Dermis microvascular lymphatic vessel endothelial cell (primary cell): ENCODE measurements at regions not wholly inside any gene's neighbourhood (a gene's known extent, or its start where the extent isn't known, plus 50 kb on each side); places are given as distances from the start of the nearest gene placed in this dataset.
A peak's percentile ranks its signal among the peaks of the same experiment; 100 is the strongest.

Experiments used
- DNase-seq, 2 donors: peaks; one replicate each; pipeline versions ENCODE4 v3.0.0 to v3.0.0-alpha.2; 2010; ENCODE audit warnings: low read depth in 2 of 2

GRCh38 chr10:63738410-63738809, 217.2 kb downstream of the REEP3 start:
- DNase-seq: no peak

DNA sequence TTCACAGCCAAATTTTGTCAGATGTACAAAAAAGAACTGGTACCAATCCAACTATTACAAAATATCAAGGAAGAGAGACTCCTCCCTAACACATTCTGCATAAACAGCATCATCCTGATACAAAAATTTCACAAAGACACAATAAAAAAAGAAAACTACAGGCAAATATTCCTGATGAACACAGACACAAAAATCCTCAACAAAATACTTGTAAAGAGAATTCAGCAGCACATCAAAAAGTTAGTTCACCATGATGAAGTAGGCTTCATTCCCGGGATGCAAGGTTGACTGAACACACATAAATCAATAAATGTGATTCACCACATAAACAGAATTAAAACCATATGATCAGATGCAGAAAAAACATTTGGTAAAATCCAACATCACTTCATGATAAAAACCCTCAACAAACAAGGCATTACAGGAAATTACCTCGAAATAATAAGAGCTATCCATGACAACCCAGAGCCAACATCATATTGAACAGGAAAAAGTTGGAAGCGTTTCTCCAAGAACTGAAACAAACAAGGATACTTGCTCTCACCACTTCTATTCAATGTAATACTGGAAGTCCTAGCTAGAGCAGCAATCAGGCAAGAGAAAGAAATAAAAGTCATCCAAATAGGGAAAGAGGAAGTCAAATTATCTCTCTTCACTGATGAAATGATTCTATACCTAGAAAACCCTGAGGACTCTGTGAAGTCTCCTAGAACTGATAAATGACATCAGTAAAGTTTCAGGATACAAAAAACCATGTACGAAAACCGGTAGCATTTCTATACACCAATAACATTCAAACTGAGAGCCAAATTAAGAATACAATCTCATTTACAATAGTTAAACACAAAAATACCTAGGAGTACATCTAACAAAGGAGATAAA, 223.1 kb downstream of the REEP3 start:
- no peak for DNase-seq

DNA sequence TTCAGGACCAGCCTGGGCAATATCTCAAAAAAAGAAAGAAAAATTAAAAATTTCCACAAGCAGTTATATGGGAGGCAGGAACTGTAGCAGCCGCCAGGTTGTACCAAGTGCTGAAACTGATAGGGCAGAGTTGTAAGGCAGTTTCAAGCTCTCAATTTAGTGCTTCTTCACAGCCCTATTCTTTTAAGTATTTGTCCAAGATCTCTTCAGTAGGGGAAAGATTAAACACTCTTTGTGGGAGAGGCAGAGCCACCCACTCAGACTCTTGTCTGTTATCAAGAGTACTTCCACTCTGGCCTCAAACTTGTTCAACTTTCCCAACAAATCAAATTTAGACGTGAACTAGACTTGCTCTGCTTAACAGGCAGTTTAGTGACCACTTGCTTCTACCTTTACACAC, 228.7 kb downstream of the REEP3 start:
- DNase-seq: no peak

DNA sequence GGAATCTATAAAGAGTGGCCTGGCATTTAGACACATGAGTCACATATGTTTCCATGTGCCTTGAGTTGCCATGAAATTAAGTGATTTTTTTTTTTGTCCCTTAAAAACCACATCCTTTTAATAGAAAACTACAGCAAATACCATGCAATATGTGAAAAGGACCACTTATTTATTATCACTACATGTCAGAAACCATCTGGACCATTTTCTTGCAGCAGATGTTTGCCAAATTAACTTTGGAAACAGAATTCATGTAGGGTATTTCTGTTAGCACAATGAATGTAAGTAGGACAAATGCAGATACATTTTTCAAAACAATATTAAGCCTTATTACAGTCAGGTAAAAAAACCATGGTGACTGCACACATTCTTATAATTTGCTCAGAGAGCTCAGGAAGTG, 230.6 kb downstream of the REEP3 start:
- DNase-seq: no peak

- DNase-seq: no peak
Observed at GRCh38 chr10:63752318-63752717, 231.1 kb downstream of the REEP3 start.

GRCh38 chr10:63753808-63754207, 232.6 kb downstream of the REEP3 start:
- DNase-seq: no peak

DNA sequence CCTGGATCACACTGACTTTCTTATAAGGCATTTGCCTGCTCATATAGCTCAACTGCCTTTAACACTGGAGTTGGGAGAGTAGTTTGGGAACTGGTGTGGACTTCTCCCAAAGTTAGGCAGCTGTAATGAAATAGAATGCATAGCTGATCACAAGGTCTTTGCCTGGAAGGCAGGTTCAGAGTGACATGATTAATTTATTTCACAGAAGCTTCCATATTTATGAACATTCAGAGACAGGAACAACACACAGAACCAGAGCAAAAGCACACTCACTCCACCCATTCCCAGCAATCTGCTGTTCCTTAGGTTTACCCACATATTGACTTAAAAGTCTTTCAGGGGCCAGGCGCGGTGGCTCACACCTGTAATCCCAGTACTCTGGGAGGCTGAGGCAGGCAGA, 234.2 kb downstream of the REEP3 start:
- DNase-seq: no peak

- DNase-seq: no peak
Observed at GRCh38 chr10:63757067-63757466, 235.9 kb downstream of the REEP3 start.

GRCh38 chr10:63758080-63758479, 236.9 kb downstream of the REEP3 start:
- DNase-seq: no peak

- no peak for DNase-seq
Observed at GRCh38 chr10:63759335-63759734, 238.1 kb downstream of the REEP3 start.

DNA sequence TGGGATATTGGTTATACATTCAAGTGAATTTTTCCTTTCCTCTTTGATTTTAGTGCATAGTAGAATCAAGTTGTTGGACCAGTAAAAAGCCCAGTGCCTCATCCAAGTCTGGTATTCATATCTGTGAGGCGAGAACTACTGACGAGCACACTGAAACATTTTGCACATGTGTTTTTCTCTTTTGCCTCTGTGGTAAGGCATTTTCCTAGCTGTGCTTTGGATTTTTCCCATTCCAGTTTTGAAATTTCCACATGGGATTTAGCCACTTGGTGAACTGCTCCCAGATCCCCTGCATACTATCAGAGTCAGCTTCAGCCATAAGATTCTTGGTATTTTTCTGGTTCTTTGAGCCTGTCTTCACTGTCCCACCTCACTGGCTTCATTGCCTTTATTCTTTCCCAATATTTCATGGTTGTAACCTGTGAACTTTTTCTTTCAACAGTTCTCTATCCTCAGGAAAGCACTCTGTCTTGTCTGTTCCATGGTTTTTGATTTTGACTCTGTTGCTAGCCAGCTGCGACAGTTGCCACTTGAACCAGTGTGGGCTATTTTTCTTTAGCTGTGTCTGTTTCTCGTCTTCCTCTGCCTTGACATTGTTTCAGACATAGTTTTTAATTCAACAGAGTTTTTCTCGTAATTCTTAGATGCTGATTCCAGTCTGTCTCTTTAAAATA, 239.0 kb downstream of the REEP3 start:
- no peak for DNase-seq

- no peak for DNase-seq
Observed at GRCh38 chr10:63760708-63761047, 239.5 kb downstream of the REEP3 start.

DNA sequence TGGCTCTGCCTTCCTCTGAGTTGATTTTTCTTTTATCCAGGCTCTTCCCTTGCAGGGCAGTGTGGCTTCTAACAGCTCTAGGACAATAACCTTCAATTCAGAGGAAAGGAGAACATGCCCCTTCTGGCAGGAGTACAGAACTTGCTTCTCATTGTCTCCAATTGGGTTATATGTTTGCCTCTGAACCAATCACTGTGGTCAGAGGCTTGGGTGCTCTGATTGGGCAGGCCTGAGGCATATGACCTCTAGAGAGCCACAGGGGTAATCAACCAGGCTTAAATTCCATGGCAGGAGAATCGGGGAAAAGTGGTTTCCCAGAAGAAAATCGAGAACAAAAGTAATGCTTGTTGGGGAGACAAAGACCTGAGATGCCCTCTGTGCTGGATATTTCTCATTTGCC, 240.0 kb downstream of the REEP3 start:
- no peak for DNase-seq

DNA sequence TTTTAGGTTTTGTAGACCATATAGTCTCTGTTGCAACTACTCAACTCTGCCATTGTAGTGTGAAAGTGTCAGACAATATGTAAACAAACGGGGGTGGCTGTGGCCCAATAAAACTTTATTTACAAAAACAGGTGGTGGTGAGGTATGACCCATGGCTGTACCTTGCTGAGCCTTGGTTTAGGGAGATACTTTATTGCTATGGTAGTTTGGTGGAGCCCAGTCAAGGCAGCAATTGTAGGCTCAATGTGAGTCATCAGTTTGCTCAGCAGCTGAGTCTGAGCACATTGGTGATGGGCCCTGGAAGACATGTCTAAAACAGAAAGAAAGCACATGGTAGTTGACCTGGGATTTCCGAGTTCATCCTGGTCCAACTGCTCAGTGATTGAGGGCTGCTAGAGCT, 242.5 kb downstream of the REEP3 start:
- no peak for DNase-seq

GRCh38 chr10:63765126-63765525, 243.9 kb downstream of the REEP3 start:
- no peak for DNase-seq

DNA sequence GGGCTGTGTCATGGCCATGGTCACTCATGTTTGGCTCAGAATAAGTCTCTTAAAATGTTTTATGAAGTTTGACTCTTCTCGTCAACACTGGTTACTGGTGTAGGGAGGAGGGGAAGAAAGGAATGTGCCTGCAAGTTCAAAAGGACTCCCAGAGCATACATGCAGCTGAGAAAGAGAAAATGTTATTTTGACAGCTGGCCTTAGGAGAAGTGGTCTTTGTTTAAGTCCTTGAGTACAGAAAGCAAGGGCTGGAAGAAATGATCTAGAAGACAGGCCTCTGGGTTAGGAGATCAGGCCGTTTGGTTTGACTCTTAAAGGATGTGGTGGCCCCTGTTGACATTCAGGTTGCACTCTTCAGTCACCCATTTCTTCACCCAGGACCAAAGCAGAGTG, 245.5 kb downstream of the REEP3 start:
- DNase-seq: peak in 1 of 2 donors; percentile 50

DNA sequence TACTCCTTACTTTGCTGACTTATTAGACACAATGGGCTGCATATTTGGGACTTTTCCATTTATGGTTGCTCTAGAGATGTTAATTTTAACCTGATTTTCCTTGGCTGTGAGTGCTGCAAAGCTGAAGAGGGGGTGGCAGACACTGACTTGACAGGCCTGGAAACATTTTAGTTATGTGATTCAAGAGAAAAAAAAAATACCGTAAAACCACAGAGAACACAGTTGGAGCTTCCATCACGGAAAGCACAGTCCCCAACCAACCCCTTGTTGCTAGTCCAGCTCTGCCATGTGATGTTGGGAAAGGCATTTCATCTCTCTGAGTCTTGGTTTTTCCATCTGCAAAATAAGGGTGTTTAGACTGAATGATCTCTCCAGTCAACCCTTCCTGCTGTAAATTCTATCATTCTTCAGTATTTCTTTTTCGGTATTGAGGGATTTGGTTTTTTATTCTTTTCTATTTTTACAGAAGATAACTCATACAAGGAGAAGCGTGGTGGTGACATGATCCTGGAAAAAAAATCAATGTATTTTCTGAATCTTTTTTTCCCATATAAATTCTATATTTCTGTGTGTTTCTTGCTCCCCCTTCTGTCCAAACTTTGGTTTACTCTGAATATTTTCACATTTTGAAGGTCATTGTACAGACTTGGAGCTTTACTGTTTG, 246.1 kb downstream of the REEP3 start:
- DNase-seq: peak; percentile 48 to 55

DNA sequence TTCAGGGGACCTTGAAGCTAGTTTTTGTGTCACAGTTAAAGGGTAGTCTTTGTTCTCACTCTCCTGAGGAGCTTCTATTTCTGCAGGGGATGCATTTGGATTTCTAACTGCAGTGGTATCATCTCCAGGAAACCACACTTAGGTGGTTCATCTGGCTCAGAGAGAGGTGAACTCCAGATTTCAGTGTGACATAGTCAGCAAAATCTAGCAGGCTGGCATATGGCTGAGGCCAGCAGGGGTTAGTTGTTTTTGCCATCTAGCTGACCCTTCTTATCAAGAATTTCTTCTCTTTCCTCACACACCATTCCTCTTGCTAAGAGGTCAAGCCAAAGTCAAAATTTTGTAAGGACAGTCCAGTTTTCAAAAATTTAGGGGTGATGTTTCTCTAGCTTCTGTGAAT, 248.2 kb downstream of the REEP3 start:
- no peak for DNase-seq

- no peak for DNase-seq
Observed at GRCh38 chr10:63770523-63770922, 249.3 kb downstream of the REEP3 start.

DNA sequence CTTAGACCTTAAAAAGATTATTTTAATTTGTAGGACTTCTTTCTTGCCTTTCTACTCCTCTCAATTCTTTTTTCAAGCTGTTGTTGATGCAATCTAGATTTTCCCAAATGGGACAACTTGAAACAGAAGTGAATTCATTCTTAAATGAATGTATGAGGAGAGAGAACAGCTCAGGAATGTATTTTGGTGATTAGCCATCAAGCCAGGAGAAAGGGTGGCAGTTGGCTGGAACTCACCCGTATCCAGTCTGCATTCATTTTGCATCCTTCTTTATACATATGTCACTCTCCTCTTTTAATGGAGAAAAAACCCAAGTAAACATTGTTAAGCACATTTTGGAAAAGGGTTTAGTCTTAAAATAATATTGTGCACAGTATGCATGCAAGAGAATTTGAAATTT, 251.3 kb downstream of the REEP3 start:
- DNase-seq: no peak

DNA sequence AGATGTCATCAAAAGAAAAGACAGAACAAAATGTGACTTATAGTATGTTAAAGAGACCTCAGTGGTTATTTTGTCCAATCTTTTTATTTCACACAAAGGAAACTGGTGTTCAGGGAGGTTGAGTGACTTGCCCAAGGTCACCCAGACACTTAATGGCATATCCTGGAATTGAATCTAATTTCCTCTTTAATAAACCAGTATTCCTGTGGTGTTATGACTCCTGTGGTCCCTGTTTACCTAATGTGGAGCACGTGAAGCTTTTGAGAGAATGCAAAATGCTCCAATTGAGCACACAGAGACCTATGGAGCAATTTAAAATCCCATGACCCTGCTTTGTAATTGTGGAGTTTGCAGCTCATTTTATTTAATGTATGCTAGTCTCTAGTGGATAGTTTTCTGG, 251.9 kb downstream of the REEP3 start:
- peak; percentile 84 for DNase-seq

DNA sequence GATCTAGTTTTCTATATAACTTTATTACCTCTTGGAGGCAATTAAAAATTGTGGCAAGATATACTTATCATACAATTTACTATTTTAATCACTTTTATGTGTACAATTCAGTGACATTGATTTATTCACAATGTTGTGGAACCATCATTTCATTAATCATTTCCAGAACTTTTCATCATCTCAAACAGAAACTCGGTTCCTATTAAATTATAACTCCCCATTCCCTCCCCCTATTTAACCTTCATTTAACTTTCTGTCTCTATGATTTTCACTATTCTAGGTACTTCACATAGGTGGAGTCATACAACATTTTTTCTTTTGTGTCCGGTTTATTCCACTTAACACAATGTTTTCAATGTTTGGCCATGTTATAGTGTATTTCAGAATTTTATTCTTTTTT, 252.8 kb downstream of the REEP3 start:
- DNase-seq: no peak

GRCh38 chr10:63780101-63780500, 258.9 kb downstream of the REEP3 start:
- peak in 1 of 2 donors; percentile 52 for DNase-seq
